Neural progenitor cell (in vitro differentiated cells): ENCODE measurements at regions not wholly inside any gene's neighbourhood (a gene's known extent, or its start where the extent isn't known, plus 50 kb on each side); places are given as distances from the start of the nearest gene placed in this dataset.

ENCODE experiments used
- CTCF ChIP-seq: fragments of 200-600 bp; sonication (generic); IDR thresholded peaks from 2 replicates; pipeline ENCODE4 v1.5.1; 2017; ENCODE audit warnings: antibody characterized with exemption, mild to moderate bottlenecking
- EZH2 ChIP-seq: fragments of 200-600 bp; sonication (generic); IDR thresholded peaks from 2 replicates; pipeline ENCODE4 v1.6.1; 2017; ENCODE audit warnings: antibody characterized with exemption, mild to moderate bottlenecking, moderate library complexity

- no peak for TF ChIP-seq CTCF
- TF ChIP-seq EZH2 = no peak
Observed at GRCh38 chr9:105082843-105083242, 154.9 kb upstream of the ABCA1 start.
